NCI-H1694 (cell line): ENCODE measurements at regions not wholly inside any gene's neighbourhood (a gene's known extent, or its start where the extent isn't known, plus 50 kb on each side); places are given as distances from the start of the nearest gene placed in this dataset.

Source experiments
- DNase-seq: peaks from one replicate; lab custom pipeline; 2025; lab: John Stamatoyannopoulos, UW

DNA sequence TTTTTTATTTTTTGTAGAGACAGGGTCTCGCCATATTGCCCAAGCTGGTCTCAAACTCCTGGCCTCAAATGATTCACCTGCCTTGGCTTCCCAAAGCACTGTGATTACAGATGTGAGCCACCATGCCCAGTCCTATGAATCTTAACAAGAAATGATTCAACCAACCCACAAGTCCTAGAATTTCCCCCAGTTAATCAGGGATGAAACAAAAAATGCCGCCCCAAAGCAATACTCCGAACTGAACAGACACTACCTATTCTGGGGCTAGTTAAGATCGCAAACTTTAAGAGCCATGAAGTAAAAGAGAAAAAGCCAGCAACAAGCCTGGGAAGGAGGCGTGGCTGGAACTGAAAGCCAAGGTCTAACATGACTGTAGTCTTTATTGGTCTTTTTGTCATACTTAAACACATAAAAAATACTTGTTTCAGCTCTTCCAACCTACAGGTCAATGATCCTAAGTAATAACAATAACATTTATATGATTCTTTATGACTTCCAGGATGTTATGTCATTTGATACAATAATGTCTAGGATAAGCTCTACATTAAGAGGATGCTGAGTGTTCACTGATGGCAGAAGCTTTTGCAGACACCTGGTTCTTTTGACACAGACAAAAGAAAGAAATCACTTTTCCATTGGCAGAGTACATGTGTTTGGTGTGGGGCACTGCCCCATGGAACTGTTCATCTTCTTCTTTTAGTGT is 361.1 kb upstream of the TLE4 start:
- DNase-seq: no peak

DNA sequence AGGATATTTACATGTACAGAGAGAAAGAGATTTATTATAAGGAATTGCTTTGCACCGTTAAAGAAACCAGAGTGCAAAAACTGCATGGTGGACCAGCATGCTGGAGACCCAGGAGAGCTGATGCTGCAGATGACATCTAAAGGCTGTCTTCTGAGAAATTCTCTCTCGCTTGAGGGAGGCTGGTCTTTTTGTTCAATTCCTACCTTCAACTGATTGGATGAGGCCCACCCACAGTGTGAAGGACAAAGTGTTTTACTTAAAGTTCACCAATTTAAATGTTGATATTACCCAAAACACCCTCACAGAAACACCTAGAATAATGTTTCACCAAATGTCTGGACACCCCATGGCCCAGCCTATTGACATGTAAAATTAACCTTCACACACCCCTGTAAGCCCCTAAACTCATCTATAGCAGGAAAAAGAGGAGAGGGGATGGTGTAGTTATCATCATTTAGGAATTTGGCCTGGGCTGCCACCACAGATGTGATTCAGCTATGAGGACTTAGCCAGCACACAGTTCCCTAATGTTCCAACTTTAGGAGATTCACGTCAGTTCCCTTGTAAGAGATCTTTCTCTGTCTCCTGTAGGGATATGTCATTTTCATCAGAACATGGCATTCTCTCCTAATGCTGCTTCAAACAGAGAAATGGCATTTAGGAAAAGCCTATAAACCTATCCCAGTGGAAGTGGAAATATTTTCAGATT is 358.2 kb upstream of the TLE4 start:
- no peak for DNase-seq

GRCh38 chr9:79215821-79216220 is 355.9 kb upstream of the TLE4 start:
- no peak for DNase-seq

- DNase-seq: no peak
Observed at GRCh38 chr9:79220251-79220650, 351.5 kb upstream of the TLE4 start.

DNA sequence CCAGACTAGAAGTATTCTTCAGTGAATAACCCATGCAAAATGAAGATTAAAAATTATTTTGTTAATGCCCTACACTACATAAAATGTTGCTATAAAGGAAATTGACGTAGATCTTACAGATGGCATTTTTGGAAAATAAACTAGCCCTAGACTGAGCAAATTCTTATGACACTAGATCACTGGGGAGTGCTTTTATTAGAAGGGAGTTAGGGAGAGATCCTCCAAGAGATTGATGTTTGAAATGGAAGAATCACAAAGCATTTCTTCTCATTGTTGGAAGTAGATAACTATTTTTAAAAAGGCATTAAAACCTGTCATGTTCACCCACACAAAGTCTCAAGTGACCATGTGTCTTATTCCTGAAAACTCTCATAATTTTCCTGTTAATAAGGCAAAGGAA is 351.1 kb upstream of the TLE4 start:
- no peak for DNase-seq

- DNase-seq: no peak
Observed at GRCh38 chr9:79221084-79221483, 350.7 kb upstream of the TLE4 start.

DNA sequence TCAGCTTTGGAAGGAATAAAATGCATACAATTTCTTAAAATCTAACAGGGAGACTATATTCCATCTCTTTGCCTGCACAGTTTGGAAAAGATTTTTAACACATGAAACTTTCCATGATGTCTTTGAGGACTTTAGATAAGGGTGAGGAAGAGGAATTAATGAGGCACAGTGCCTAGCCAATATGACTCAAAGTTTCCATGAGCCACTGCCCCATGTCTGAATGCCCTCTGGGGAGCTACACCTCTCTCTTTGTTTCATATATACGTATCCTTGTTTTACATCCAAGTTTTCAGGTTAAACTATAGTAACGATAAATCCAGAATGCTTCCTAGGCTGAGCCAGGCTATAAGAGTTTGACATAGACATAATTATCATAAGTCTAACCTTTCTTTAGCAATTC is 349.3 kb upstream of the TLE4 start:
- no peak for DNase-seq

GRCh38 chr9:79224672-79225433 is 346.9 kb upstream of the TLE4 start:
- DNase-seq: no peak

DNA sequence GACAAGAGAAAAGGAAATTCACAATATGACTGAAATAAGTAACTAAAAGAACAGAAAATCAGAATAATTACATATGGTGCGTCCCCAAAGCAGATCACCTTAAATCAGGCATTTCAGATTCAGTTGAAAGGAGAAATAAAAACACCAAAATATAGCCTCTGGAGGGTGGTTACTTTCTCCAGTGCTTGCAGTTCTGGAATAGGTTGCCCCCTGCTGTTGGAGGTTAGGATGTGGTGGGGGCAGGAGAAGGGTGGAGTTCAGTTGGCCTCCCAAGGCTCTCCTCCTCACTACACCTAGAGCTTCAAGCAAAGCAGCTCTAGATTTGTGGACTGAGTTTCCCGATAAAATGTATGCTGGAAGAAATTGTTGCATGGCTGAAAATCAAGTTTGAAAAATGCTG is 338.2 kb upstream of the TLE4 start:
- DNase-seq: no peak

GRCh38 chr9:79236466-79236865 is 335.3 kb upstream of the TLE4 start:
- no peak for DNase-seq

DNA sequence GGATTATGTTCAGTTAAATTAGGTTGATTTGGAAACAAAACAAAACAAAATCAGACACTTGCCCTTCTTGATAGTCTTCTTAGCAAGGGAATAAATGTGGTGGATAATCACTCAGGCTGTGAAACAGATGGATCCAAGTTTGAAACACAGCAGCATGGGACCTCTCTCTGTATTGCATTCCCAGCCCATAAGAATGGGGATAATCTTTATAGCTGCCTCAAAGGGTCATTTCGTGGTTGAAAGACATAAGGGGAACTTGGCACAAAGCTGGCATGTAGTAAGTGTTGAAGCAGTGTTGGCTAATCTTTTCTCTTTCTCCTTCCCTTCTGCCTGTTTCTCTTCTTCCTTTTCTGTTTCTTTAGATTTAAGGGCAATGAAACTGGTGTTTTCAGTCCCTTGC is 333.9 kb upstream of the TLE4 start:
- DNase-seq: no peak

GRCh38 chr9:79240774-79241173 is 331.0 kb upstream of the TLE4 start:
- no peak for DNase-seq

GRCh38 chr9:79242489-79242888 is 329.3 kb upstream of the TLE4 start:
- no peak for DNase-seq

GRCh38 chr9:79246170-79246569 is 325.6 kb upstream of the TLE4 start:
- no peak for DNase-seq

DNA sequence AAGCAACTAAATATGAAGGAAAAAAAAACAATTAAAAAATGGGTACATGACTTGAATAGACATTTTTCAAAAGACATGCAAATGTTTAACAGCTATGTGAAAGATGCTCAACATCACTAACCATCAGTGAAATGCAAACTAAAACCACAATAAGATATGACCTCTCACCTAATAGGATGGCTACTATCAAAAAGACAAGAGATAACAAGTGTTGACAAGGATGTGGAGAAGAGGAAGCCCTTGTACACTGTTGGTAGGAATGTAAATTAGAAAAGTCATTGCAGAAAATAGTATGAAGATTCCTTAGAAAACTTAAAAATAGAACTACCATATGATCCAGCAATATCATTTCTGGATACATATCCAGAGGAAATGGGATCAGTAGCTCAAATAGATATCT is 324.7 kb upstream of the TLE4 start:
- DNase-seq: no peak

GRCh38 chr9:79250806-79251205 is 321.0 kb upstream of the TLE4 start:
- DNase-seq: no peak

GRCh38 chr9:79254900-79255650 is 316.7 kb upstream of the TLE4 start:
- DNase-seq: peak; percentile 46

DNA sequence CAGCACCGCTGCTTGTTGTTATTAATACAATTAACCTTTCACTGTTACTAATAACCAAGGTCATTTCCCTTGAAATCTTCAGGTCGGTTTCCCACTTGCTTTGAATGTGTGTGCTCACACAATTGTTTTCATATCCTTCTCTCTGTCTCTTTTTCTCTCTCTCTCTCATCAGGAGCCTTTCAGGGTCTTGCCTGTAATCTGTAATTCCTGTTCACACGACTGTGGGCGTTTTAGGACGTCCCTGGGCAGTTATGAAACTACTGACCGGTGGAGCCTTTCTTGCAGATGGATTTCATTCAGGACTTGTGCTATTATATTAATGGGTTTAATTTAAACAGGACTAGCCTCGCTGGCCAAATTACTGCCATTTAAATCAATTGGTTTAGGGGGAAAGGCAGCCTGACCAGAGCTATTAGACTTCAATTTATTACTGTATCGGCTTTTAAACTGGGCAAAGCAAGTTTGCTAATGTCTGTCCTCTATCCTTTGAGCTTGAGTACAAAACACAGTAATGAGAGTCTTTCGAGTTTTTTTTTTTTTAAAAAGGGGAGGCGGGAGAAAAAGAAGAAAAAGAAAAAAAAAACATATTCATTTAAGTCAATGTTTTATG is 316.0 kb upstream of the TLE4 start:
- DNase-seq: no peak

DNA sequence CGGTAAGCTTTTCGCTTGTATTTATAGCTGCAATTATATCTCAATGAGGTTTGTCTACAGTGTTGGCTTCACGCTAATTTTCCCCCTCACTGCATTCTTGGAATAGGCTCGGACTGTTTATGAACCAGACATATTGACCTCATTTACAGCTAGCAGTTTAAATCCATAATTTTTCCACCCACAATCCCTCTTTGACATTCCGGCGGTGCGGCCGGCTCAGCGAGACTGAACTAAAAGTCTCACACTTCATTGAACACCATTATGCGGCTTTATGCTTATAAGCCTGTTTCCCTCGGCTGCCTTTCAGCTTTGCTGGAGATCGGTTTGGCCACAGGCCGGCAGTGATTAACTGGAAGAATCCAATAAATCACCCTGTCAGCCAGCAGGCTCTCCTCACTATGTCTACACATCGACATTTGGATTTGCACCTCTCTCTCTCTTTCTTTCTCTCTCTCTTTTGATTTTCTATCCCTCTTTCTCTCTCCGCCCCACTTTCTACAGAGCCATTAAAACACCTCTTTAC is 315.0 kb upstream of the TLE4 start:
- peak; percentile 94 for DNase-seq

GRCh38 chr9:79257228-79257781 is 314.5 kb upstream of the TLE4 start:
- DNase-seq: no peak

- DNase-seq: no peak
Observed at GRCh38 chr9:79257790-79258351, 313.9 kb upstream of the TLE4 start.
